ENCODE measurements at regions not wholly inside any gene's neighbourhood (a gene's known extent, or its start where the extent isn't known, plus 50 kb on each side); places are given as distances from the start of the nearest gene placed in this dataset.

- no peak for TF ChIP-seq CTCF (IDR thresholded peaks at IDR 0.05)
- no peaks in the 10 kb centered on the region for H3K79me2 ChIP-seq (ENCODE audit: insufficient read depth, low read length)
- H3K27ac Mint-ChIP-seq = peak overlapping the region in 3 of 7 donors; percentile 20 to 70 (median 58)
- no peak overlapping the region for H3K27ac ChIP-seq (ENCODE audit: low read depth in 1 of 2, low read length in 2 of 2)
- H4K20me1 ChIP-seq (ENCODE audit: insufficient read depth, low read length) = no peaks in the 10 kb centered on the region
- no peaks in the 10 kb centered on the region for H3K36me3 ChIP-seq (replicated peaks in 1 of 2; ENCODE audit: control insufficient read depth in 1 of 2, insufficient read depth in 2 of 2, low read length in 2 of 2)
- H3K9ac ChIP-seq (ENCODE audit: insufficient read depth, low read length, poor library complexity, severe bottlenecking) = no peak overlapping the region
- no peak overlapping the region for H3K4me3 ChIP-seq (replicated peaks in 1 of 3; ENCODE audit: low read depth in 2 of 3, low read length in 3 of 3)
- peaks cover 0 to 4% of the 10 kb centered on the region in 2 donors for H3K9me3 ChIP-seq (replicated peaks in 1 of 2; ENCODE audit: control insufficient read depth in 1 of 2, insufficient read depth in 1 of 2, low read length in 2 of 2)
- intact Hi-C loops (cut with micrococcal nuclease) = no loop called here
- no peak overlapping the region for H2AFZ ChIP-seq (ENCODE audit: insufficient read depth, low read depth, low read length, poor library complexity, severe bottlenecking)
- WGBS (ENCODE audit: insufficient coverage) = 100% methylated on average over 1 of the region's 10 CpGs
- H3K4me3 Mint-ChIP-seq = no peak overlapping the region
- no peak overlapping the region for H3K4me2 ChIP-seq (replicated peaks; ENCODE audit: extremely low read depth, low read length, poor library complexity, severe bottlenecking)
- peaks cover 59% of the 10 kb centered on the region for H3K4me1 Mint-ChIP-seq
- no peaks in the 10 kb centered on the region for H3K27me3 ChIP-seq (ENCODE audit: control insufficient read depth in 2 of 2, insufficient read depth in 2 of 2, low read length in 2 of 2)
- DNase-seq = no peak
- H3K9me3 Mint-ChIP-seq = peaks cover 0 to 5% (median 1%) of the 10 kb centered on the region in 7 donors
- H3K4me1 ChIP-seq (ENCODE audit: control insufficient read depth in 1 of 2, insufficient read depth in 2 of 2, low read length in 2 of 2) = peaks cover 36 to 52% of the 10 kb centered on the region in 2 donors
- peaks cover 0 to 2% of the 10 kb centered on the region in 2 donors for H3K36me3 Mint-ChIP-seq
- peaks cover 1 to 6% (median 2%) of the 10 kb centered on the region in 3 donors for H3K27me3 Mint-ChIP-seq (ENCODE audit: low read depth in 3 of 3)
Measured at GRCh38 chr12:124706363-124706762, 139.0 kb upstream of the NCOR2 start.

- H3K27ac ChIP-seq (ENCODE audit: low read depth in 1 of 2, low read length in 2 of 2) = no peak overlapping the region
- no peak for DNase-seq
- peaks cover 36 to 52% of the 10 kb centered on the region in 2 donors for H3K4me1 ChIP-seq (ENCODE audit: control insufficient read depth in 1 of 2, insufficient read depth in 2 of 2, low read length in 2 of 2)
- H3K9me3 ChIP-seq (replicated peaks in 1 of 2; ENCODE audit: control insufficient read depth in 1 of 2, insufficient read depth in 1 of 2, low read length in 2 of 2) = peaks cover 0 to 4% of the 10 kb centered on the region in 2 donors
- H3K4me2 ChIP-seq (replicated peaks; ENCODE audit: extremely low read depth, low read length, poor library complexity, severe bottlenecking) = no peak overlapping the region
- Mint-ChIP-seq H3K36me3 (peaks cover 0 to 2% of the 10 kb centered on the region in 2 donors), H3K4me1 (peaks cover 59% of the 10 kb centered on the region), H3K27me3 (ENCODE audit: low read depth in 3 of 3) (peaks cover 1 to 8% (median 2%) of the 10 kb centered on the region in 3 donors), H3K4me3 (no peak overlapping the region), H3K27ac (peak overlapping the region in 2 of 7 donors; percentile 37 to 53), H3K9me3 (peaks cover 0 to 5% (median 1%) of the 10 kb centered on the region in 7 donors)
- H3K79me2 ChIP-seq (ENCODE audit: insufficient read depth, low read length) = no peaks in the 10 kb centered on the region
- intact Hi-C loops (cut with micrococcal nuclease) = no loop called here
- no peaks in the 10 kb centered on the region for H3K36me3 ChIP-seq (replicated peaks in 1 of 2; ENCODE audit: control insufficient read depth in 1 of 2, insufficient read depth in 2 of 2, low read length in 2 of 2)
- no peaks in the 10 kb centered on the region for H3K27me3 ChIP-seq (ENCODE audit: control insufficient read depth in 2 of 2, insufficient read depth in 2 of 2, low read length in 2 of 2)
- H3K9ac ChIP-seq (ENCODE audit: insufficient read depth, low read length, poor library complexity, severe bottlenecking) = no peak overlapping the region
- no peak overlapping the region for H2AFZ ChIP-seq (ENCODE audit: insufficient read depth, low read depth, low read length, poor library complexity, severe bottlenecking)
- no peak for TF ChIP-seq CTCF (IDR thresholded peaks at IDR 0.05)
- 91% methylated on average over 6 of the region's 11 CpGs for WGBS (ENCODE audit: insufficient coverage)
- no peak overlapping the region for H3K4me3 ChIP-seq (replicated peaks in 1 of 3; ENCODE audit: low read depth in 2 of 3, low read length in 3 of 3)
- no peaks in the 10 kb centered on the region for H4K20me1 ChIP-seq (ENCODE audit: insufficient read depth, low read length)
Measured at GRCh38 chr12:124705545-124706138, 138.2 kb upstream of the NCOR2 start.

Data from CD14-positive monocyte (primary cell).